ENCODE measurements at regions not wholly inside any gene's neighbourhood (a gene's known extent, or its start where the extent isn't known, plus 50 kb on each side); places are given as distances from the start of the nearest gene placed in this dataset.

GRCh38 chr7:13159467-13160184 is 472.2 kb downstream of the ARL4A start:
- DNase-seq, result no peak

DNA sequence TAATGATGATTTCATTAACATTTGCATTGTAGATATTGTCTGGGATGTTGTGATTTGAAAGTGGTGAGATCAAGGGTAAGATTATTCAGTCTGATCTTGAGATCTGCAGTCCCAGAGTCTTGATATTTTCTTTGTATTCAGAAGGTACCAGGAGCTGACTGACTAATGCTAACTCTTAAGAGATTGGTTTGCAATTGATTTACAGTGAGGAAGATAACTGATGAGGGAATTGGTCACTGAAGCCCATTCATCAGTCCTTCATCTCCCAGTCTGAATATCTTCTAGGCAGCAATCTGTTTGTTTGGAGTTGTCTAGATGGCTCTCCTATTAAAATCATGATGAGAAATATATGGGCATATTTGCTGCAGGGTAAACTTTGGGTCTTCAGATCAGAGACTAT is 473.7 kb downstream of the ARL4A start:
- DNase-seq, result no peak

DNA sequence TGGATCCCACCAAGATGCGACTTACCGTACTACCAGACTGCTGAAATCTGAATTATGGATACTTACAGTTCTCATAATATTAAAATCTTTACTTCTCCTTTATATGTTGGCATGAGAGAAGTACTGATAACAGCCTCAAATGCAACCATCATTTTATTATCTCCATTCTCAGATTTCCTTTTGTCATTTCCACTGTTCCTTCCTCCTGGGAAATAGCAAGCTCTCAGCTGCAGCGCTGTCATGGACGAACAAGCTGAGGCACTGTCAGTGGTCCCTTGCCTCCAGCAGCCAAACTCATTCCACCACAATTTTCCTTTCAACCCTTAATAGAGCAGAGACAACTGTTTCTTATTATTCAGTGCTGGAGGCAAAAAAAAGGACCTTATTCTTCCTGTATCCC is 478.4 kb downstream of the ARL4A start:
- DNase-seq, result no peak

DNA sequence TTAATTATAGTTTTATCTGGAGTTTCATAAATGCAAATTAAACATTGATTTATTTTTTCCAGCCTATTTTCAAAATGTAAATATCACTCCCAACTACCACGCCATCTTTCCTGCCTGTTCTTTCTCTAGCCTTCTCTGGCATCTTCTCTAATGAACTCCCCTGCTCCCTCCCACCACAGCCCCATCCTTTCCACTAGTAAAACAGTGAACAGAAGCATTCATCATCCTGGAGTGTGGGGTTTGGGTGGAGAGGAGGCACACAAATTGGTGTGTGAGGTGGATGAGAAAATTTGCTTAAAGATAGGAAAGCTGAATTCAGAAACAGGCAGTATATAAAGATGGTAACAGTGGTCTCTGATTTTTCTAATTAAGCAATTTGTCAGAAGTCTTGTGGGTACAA is 479.4 kb downstream of the ARL4A start:
- DNase-seq, result no peak

DNA sequence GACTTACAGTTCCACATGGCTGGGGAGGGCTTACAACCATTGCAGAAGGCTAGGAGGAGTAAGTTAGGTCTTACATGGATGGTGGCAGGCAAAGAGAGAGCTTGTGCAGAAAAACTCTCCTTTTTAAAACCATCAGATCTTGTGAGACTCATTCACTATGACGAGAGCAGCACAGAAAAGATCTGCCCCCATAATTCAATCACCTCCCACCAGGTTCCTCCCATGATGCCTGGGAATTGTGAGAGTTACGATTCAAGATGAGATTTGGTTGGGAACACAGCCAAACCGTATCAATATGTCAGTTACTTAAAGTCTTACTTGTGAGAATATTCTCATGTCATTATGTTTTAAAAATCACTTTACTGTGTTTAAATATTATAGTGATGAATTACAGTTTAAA is 481.9 kb downstream of the ARL4A start:
- no peak for DNase-seq

- no peak for DNase-seq
These were observed 487.6 kb downstream of the ARL4A start for GRCh38 chr7:13174991-13175390.

DNA sequence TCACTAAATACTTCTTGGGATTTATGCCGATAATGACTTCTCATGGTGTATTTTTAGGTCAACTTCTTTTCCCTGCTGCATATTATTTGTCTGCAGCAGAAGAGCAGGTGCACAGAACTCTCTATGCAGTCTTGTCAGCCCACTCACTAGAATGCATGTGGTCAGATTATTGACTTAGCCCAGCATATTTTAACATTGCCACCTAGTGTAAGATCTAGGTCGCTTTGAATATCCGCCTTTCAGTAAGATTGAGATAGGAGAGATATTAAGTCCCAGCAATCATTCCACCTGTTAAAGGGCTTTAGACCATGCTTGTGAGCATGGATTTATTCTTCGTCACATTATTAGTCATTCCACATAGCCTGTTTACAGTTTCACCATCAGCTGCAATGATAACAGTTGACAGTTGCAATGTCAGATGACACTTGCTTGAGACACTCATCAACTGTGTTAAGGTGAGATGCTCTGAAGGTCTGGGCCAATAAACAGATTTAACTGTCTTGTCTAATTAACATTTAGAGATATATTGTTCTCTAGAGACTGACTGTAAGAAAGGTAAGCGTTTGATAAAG is 491.7 kb downstream of the ARL4A start:
- DNase-seq, result no peak

DNA sequence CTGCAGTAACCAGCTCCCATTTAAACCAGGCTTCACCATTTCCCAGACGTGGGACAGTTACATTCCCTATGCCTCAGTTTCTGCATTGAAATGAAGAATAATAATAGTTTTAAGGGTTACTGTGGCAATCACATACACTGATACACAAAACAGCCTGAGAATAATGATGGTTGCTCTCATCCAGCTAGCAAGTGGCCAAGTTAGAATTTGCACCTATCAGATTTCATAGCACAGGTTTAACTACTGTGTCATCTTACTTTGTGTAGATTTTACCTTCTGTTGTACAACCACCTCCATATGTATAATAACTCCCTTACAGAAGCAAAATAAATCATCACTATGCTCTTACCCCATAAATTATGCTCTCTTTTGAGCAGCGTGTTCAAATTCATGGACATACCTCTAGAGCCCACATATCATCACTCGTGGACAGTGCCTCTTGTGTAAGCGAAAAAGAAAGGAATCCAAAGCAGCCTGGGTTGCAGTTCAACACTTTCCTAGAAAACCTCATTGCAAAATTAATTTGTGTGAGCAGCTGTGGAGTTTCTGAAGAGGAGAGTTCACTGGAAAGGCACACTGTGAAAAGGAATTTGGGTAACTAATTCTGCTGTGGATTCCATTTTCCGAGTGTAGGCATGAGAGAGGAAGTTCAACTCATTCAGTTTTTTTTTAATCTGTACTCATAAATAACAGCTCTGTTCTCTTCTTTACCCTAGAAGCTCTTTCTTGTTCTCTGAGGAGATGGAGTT is 492.5 kb downstream of the ARL4A start:
- no peak for DNase-seq

DNA sequence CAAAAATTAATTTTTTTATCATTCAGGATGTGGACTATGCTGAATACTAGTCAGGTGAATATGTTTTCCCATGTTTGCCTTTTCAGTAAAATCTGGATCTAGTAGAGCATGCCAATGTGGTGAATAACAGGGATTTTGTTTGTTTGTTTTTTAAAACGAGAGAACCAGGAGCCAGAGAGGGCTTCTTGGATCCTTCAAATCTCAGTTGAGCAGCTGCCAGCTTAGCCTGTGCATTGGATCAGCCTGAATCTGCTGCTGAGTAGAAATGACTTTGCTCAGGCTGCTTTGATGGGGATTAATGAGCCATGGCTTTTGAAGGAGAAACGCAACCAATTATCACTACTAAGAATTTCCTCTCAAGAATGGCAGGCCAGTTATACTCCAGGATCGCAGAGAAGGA is 493.8 kb downstream of the ARL4A start:
- DNase-seq, result peak; percentile 26

- DNase-seq, result no peak
These were observed 497.7 kb downstream of the ARL4A start for GRCh38 chr7:13185139-13185538.

GRCh38 chr7:13188236-13188805 is 500.9 kb downstream of the ARL4A start:
- DNase-seq, result no peak

DNA sequence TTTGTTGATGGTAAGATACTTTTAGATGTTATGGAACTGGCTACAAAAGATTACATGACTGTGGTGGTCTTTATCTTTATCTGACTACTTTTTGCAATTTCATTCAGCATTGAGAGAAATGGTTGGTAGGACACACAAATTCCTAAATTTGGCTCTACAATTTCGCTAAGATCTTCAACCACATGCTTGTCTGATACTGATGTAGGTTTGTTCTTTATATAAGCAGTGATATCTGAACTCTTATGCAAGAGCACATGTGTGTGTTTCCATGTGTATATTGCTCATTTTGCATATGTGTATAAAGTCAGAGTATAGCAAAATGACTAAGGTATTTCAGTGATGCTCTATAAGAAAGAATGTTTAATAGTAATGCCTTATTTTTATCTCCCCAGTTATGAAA is 501.5 kb downstream of the ARL4A start:
- DNase-seq, result no peak

DNA sequence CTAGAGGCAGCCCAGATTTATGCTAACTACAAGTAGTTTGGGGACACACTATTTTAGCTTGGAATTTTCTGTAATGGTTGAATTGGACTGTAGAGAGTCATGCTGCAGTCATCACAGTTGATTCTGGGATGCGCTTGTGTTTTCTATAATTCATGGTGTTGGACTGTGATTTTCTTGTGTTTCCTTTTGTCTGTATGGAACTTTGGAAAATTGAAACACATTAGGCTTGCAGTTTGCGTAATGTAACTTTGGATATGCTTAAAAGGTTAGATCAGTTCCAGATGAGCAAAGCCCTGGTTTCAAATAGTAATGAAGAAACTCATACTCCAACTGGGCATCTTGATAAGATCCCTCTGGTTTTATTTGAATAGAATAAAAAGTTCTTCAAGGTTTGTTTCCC is 502.2 kb downstream of the ARL4A start:
- DNase-seq, result no peak

- no peak for DNase-seq
These were observed 510.1 kb downstream of the ARL4A start for GRCh38 chr7:13197501-13197900.

- DNase-seq, result no peak
These were observed 510.6 kb downstream of the ARL4A start for GRCh38 chr7:13198036-13198435.

DNA sequence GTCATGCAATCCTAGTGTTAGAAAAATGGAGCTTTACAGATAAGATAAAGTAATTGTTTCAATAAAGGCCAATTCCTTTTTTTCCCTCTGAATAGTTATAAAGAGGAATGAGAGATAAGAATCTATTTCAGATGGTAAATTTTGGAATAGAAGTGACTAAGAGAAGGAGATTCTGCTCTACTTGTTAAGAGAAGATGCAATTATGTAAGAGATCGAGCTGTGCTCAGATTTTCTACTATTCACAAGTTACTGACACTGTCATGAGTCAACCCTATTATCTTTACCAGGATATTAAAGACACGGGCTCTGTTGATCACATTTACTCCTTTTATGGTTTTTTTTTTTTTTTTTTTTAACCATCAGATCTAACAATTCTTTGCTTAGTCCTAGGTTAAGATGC is 511.3 kb downstream of the ARL4A start:
- no peak for DNase-seq

GRCh38 chr7:13201628-13202027 is 514.2 kb downstream of the ARL4A start:
- no peak for DNase-seq

DNA sequence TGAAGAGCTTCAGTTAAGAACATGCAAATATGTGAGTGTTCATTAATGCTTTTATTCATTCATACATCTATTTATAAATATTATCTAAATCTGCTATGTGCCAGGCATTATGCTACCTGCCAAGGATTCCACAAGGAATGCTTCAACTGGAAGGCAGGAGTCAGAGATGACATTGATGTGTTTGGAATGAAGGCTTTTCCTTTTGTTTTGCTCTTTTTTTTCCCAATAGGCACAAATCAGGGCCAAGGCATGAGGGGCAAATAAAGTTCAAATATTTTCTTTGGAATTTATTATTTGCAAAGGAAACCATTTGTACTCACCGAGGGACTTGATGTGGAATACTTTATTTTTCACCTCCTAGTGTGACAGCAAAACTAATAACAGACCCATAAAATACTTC is 530.3 kb downstream of the ARL4A start:
- DNase-seq, result no peak

DNA sequence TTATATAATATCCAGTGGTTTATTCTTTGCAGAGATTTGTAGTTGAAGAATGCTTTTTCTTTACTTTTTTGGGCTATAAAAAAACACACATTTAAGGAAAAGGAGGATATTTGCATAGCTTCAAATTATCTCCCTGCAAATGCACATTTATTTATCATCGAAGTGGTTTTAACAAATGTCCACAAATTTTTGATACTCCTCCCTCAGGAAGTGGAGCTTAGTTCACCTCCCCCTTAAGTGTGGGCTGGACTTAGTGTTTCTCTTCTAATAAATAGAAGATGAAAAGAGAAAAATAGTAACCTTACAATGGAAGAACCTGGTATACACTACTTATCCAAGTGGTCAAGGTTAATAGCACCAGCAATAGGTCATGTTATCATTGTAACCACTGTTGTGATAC is 537.6 kb downstream of the ARL4A start:
- DNase-seq, result no peak

DNA sequence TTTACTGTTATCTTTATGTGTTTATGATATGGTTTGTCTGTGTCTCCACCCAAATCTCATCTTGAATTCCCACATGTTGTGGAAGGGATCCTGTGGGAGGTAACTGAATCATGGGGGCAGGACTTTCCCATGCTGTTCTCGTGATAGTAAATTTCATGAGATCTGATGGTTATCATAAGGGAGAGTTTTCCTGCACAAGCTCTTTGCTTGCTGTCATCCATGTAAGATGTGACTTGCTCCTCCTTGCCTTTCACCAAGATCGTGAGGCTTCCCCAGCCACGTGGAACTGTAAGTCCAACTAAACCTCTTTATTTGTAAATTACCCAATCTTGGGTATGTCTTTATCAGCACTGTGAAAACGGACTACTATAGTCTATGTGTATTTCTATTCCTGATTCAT is 539.0 kb downstream of the ARL4A start:
- no peak for DNase-seq

GRCh38 chr7:13231216-13231615 is 543.8 kb downstream of the ARL4A start:
- DNase-seq, result no peak

DNA sequence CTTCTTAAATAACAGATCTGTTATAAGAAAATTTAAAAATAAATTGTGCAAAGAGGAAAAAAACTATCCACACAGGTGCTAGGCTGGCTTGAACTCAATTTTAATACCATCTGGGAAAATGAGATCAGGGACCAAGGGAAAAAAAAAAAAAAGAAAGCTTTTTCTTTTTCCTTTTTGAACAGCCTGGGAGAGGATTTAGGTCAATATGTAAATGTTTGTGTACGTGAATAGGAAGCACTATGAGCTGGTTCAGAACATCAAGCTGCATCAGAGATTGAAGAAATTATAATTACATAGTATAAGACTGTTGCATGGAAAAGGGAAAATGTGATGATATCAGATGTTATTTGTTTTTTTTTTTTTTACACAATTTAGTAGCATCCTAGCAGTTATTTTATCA is 548.0 kb downstream of the ARL4A start:
- DNase-seq, result no peak

DNA sequence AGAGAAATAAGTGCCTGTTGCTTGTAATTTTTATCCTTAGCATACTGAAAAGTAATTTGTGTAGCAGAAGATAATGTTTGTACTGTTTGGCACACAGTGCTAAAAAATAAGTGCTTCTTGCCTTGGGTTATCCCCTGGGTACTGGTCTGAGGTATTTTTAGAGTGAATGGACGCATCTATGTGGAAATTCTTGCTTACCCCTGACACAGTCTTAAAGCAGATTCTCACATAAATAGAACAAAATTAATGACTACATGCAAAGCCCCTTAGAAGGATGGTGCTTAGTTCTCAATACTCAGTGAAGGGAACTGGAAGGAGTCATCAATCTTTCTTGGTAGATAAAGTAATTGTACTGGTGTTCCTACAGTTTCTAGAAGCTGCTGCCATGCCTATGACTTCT is 548.6 kb downstream of the ARL4A start:
- no peak for DNase-seq

DNA sequence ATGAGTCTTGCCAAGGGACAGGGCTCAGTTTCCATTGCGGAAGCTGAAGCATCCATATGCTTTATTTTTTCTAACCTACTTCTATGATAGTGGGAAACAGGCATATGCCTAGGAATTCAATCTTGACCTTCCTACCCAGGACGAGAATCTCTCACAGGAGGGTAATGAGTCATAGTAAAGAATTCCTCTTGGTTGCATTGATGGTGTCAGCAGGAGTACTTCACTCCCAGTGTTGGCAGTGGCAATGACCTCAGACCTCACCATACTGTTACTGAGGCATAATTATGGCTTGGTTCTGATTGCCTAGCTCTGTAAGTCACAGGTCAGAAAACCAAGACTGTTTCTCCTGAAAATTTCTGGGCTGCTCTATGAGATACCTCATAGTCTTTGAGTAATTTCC is 552.9 kb downstream of the ARL4A start:
- DNase-seq, result no peak

Data from NCI-H524 treated with DMSO at 0.1 percent for 48 hours (cell line).